Hypothalamus (tissue), 51 donors: ENCODE measurements at regions not wholly inside any gene's neighbourhood (a gene's known extent, or its start where the extent isn't known, plus 50 kb on each side); places are given as distances from the start of the nearest gene placed in this dataset.
A peak's percentile ranks its signal among the peaks of the same experiment; 100 is the strongest.
"Not testable (repeated sequence)": the region's sequence is repeated elsewhere in the genome, so short reads cannot be mapped to it uniquely, and the experiment has no call there.

Experiments
- DNase-seq, 51 donors: peaks; one replicate each; lab custom pipeline; 2025; lab: John Stamatoyannopoulos, UW

GRCh38 chr11:96447208-96448110 is 57.6 kb downstream of the JRKL start:
- DNase-seq = no peak

- no peak for DNase-seq
These were observed 58.4 kb downstream of the JRKL start for GRCh38 chr11:96448225-96448624.

- no peak for DNase-seq
These were observed 66.3 kb downstream of the JRKL start for GRCh38 chr11:96456111-96456510.

GRCh38 chr11:96459751-96460150 is 69.9 kb downstream of the JRKL start:
- DNase-seq = no peak

- no peak for DNase-seq
These were observed 72.1 kb downstream of the JRKL start for GRCh38 chr11:96461871-96462270.

- DNase-seq = peak in 3 of 51 donors; percentile 7 to 81 (median 39)
These were observed 75.0 kb downstream of the JRKL start for GRCh38 chr11:96464700-96465307.

- peak in 1 of 51 donors; percentile 5 for DNase-seq
These were observed 75.7 kb downstream of the JRKL start for GRCh38 chr11:96465512-96465911.

- DNase-seq = no peak
These were observed 76.8 kb downstream of the JRKL start for GRCh38 chr11:96466607-96467006.

- DNase-seq = no peak
These were observed 80.0 kb downstream of the JRKL start for GRCh38 chr11:96469776-96470175.

- DNase-seq = no peak
These were observed 80.7 kb downstream of the JRKL start for GRCh38 chr11:96470521-96470920.

- no peak for DNase-seq
These were observed 82.3 kb downstream of the JRKL start for GRCh38 chr11:96472085-96472484.

- DNase-seq = no peak
These were observed 84.5 kb downstream of the JRKL start for GRCh38 chr11:96474263-96474662.

GRCh38 chr11:96481204-96481603 is 91.4 kb downstream of the JRKL start:
- DNase-seq = no peak

GRCh38 chr11:96481771-96482170 is 92.0 kb downstream of the JRKL start:
- no peak for DNase-seq

GRCh38 chr11:96482193-96482592 is 92.4 kb downstream of the JRKL start:
- DNase-seq = no peak

GRCh38 chr11:96483374-96483955 is 93.7 kb downstream of the JRKL start:
- DNase-seq = no peak

- no peak for DNase-seq
These were observed 94.5 kb downstream of the JRKL start for GRCh38 chr11:96484361-96484760.

GRCh38 chr11:96486890-96487611 is 97.2 kb downstream of the JRKL start:
- no peak for DNase-seq

- DNase-seq = not testable (repeated sequence)
These were observed 99.1 kb downstream of the JRKL start for GRCh38 chr11:96488911-96489310.

- no peak for DNase-seq
These were observed 110.6 kb downstream of the JRKL start for GRCh38 chr11:96500440-96500839.

GRCh38 chr11:96506041-96506440 is 116.2 kb downstream of the JRKL start:
- DNase-seq = no peak
